ENCODE measurements at regions not wholly inside any gene's neighbourhood (a gene's known extent, or its start where the extent isn't known, plus 50 kb on each side); places are given as distances from the start of the nearest gene placed in this dataset.

DNA sequence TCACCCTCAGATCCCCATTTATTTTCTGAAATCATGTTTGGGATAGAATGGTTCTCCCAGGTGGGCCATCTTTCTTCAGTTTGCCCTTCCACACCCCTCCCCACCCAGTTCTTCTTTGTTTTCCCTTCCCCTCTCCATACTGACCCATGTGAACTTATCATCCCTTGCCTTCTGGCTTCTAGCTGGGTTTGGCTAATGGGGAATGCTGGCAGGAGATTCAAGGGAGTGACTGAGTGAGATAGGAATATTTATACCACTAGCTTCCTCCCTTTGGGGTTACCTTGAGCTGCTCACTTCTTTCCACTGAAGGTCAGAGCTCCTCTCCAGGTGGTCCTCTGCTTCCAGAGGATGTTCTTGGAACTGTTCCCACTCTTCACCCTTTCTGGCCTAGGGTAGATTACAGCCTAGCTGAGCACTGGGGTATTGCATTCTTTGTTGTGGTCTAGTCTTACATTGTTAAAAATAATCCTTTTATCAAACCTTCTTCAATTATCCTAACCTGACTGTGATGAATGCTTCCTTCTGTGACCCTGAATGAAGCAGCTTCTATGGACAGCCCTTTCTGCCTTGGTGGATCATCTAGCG is 88.3 kb upstream of the ATP2B1 start:
- TF ChIP-seq, protein P1, sequence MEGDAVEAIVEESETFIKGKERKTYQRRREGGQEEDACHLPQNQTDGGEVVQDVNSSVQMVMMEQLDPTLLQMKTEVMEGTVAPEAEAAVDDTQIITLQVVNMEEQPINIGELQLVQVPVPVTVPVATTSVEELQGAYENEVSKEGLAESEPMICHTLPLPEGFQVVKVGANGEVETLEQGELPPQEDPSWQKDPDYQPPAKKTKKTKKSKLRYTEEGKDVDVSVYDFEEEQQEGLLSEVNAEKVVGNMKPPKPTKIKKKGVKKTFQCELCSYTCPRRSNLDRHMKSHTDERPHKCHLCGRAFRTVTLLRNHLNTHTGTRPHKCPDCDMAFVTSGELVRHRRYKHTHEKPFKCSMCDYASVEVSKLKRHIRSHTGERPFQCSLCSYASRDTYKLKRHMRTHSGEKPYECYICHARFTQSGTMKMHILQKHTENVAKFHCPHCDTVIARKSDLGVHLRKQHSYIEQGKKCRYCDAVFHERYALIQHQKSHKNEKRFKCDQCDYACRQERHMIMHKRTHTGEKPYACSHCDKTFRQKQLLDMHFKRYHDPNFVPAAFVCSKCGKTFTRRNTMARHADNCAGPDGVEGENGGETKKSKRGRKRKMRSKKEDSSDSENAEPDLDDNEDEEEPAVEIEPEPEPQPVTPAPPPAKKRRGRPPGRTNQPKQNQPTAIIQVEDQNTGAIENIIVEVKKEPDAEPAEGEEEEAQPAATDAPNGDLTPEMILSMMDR (IDR thresholded peaks at IDR 0.05; ENCODE audit: insufficient read depth, low read depth, low read length, missing control alignments): no peak
- no peak for DNase-seq (ENCODE audit: low read depth)

DNA sequence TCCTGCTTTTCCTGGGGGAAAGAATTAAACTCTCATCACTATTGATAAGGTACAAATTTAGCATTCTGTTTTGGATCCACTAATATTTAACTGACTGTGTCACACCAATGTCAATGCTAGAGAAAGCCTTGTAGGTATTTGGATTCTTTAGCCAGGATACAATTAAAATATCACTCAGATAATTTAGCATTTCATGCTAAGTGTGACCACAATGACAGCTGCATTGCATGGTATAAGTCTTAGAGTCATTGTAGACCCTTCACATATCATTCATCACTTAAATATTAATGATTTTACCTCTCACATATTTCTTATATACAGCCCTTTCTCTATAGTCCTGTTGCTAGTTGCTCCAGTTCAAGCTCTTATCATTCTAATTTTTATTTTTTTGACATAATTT is 85.3 kb upstream of the ATP2B1 start:
- no peak for DNase-seq (ENCODE audit: low read depth)
- TF ChIP-seq, protein P1 (IDR thresholded peaks at IDR 0.05; ENCODE audit: insufficient read depth, low read depth, low read length, missing control alignments): no peak

More for the DNA sequence above, 88.3 kb upstream of the ATP2B1 start:
- no peak overlapping the region for H3K4me3 ChIP-seq (ENCODE audit: low read length)

DNA sequence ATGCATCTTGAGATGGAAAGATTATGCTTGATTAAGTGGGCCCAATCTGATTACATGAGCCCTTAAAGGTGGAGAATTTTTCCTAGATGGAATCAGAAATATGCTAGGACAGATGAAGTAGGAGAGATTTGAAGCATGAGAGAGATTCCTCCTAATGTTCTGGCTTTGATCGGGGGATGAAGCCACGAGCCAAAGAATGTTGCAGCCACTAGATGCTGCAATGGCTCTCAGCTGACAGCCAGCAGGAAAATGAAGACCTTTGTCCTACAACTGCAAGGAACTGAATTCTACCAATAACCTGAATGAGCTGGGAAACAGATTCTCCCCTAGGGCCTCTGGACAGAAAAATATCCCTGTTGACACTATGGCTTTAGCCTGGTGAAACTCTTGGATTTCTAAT is 82.6 kb upstream of the ATP2B1 start:
- TF ChIP-seq, protein P1 (IDR thresholded peaks at IDR 0.05; ENCODE audit: insufficient read depth, low read depth, low read length, missing control alignments): no peak
- no peak for DNase-seq (ENCODE audit: low read depth)
- H3K4me3 ChIP-seq (ENCODE audit: low read length): no peak overlapping the region

More for the DNA sequence above, 85.3 kb upstream of the ATP2B1 start:
- H3K4me3 ChIP-seq (ENCODE audit: low read length): no peak overlapping the region

DNA sequence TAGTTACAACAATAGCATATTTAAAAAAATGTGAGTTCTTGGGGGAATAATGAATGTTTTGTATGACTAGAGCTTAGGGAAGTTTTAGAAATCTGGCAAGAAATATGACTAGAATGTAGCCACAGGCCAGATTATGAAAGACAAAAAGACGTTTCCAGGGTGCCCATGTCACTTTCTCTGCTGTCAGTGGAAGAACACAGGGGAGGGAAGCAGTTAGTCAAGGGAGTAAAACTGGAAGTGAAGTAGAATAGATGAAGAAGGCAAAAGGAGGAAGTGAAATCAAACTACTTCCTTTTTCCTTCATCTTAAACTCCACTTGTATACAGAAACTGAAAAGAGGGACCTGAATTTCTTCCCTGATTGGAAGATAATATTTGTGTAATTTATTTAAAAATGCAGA is 81.2 kb upstream of the ATP2B1 start:
- H3K4me3 ChIP-seq (ENCODE audit: low read length): no peak overlapping the region
- peak; percentile 52 for DNase-seq (ENCODE audit: low read depth)

DNA sequence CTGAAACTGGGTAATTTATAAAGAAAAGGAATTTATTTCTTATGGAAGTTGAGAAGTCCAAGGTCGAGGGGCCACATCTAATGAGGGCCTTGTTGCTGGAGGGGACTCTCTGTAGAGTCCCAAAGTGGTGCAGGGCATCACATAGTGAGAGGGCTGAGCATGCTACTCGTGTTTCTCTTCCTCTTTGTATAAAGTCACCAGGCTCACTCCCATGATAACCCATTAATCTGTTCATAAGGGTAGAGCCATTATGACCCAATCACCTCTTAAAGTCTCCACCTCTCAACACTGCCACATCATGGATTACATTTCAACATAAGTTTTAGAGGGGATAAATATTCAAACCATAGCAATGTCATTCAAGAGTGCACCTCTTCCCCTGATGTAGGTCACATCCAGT is 79.1 kb upstream of the ATP2B1 start:
- H3K4me3 ChIP-seq (ENCODE audit: low read length): no peak overlapping the region
- TF ChIP-seq, protein P1 (IDR thresholded peaks at IDR 0.05; ENCODE audit: insufficient read depth, low read depth, low read length, missing control alignments): no peak
- no peak for DNase-seq (ENCODE audit: low read depth)

More for the DNA sequence above, 81.2 kb upstream of the ATP2B1 start:
- TF ChIP-seq, protein P1 (IDR thresholded peaks at IDR 0.05; ENCODE audit: insufficient read depth, low read depth, low read length, missing control alignments): no peak

DNA sequence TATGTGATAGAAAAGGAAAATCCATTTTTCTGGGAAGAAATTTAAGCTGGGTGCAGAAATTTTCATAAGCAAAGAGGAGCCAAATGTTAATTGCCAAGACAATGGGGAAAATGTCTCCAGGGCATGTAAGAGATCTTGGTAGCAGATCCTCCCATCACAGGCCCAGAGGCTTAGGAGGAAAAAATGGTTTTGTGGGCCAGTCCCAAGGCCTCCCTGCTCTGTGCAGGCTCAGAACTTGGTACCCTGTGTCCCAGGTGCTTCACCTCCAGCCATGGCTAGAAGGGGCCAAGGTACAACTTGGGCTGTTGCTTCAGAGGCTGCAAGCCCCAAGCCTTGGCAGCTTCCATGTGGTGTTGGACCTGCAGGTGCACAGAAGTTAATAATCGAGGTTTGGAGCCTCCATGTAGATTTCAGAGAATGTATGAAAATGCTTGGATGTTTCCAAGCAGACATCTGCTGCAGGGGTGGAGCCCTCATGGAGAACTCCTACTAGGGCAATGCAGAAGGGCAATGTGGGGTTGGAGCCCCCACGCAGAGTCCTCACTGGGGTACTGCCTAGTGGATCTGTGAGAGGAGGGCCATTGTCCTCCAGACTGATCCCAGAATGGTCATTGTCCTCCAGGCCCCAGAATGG is 77.7 kb upstream of the ATP2B1 start:
- no peak for DNase-seq (ENCODE audit: low read depth)
- TF ChIP-seq, protein P1 (IDR thresholded peaks at IDR 0.05; ENCODE audit: insufficient read depth, low read depth, low read length, missing control alignments): no peak
- no peak overlapping the region for H3K4me3 ChIP-seq (ENCODE audit: low read length)
